ENCODE measurements at regions not wholly inside any gene's neighbourhood (a gene's known extent, or its start where the extent isn't known, plus 50 kb on each side); places are given as distances from the start of the nearest gene placed in this dataset.

DNA sequence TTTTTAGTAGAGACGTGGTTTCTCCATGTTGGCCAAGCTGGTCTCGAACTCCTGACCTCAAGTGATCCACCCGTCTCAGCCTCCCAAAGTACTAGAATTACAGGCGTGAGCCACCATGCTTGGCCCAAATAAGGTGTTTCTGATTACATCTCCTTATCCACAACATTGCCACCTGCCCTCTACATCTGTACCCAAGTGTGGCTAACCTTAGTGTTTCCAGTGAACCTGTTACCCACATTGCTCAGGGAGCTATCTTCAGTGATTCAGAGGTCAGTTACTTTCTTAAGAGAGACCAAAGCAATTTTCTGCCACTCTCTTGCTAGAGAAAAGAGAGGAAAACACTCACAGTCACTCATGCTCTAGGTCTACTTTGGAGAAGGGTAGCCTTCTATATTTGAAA, 115.0 kb upstream of the SLC39A10 start:
- CTCF ChIA-PET, result interaction anchor here (0.9 kb wide), 1 partner anchor 19 kb away, joined by 3 read pairs; no protein-coding TSS in a partner anchor
- Histone ChIP-seq H3K4me2 (ENCODE audit: insufficient read depth, low read length) (no peak overlapping the region), H3K79me2 (ENCODE audit: control insufficient read depth, insufficient read depth, low read length) (no peaks in the 10 kb centered on the region), H3K9me3 (replicated peaks; ENCODE audit: control insufficient read depth, insufficient read depth, low read length) (no peaks in the 10 kb centered on the region), H4K20me1 (replicated peaks; ENCODE audit: control insufficient read depth, extremely low read depth, insufficient read depth, low read length) (no peaks in the 10 kb centered on the region), H3K4me1 (ENCODE audit: control insufficient read depth, extremely low read depth, insufficient read depth, low read length) (peaks cover 9% of the 10 kb centered on the region), H3K36me3 (ENCODE audit: control insufficient read depth in 2 of 2, extremely low read depth in 1 of 2, insufficient read depth in 2 of 2, low read length in 2 of 2) (no peaks in the 10 kb centered on the region), H3K9ac (replicated peaks; ENCODE audit: extremely low read depth, insufficient read depth, low read length) (no peak overlapping the region), H3K27ac (ENCODE audit: insufficient read depth, low read depth, low read length) (no peak overlapping the region), H3K9me1 (replicated peaks; ENCODE audit: control insufficient read depth, extremely low read depth, insufficient read depth, low read length) (no peaks in the 10 kb centered on the region), H2AFZ (ENCODE audit: low read depth, low read length) (no peak overlapping the region), H3K4me3 (replicated peaks in 1 of 3; ENCODE audit: insufficient read depth in 1 of 3, low read depth in 1 of 3, low read length in 3 of 3) (no peak overlapping the region), H3K27me3 (ENCODE audit: control insufficient read depth in 2 of 2, insufficient read depth in 2 of 2, low read length in 2 of 2) (no peaks in the 10 kb centered on the region)
- BruUV-seq (replicated peaks), result no TSS peak
- FAIRE-seq (no peak), DNase-seq (ENCODE audit: low read depth, low spot score) (no peak)
- TF ChIP-seq, protein P1, sequence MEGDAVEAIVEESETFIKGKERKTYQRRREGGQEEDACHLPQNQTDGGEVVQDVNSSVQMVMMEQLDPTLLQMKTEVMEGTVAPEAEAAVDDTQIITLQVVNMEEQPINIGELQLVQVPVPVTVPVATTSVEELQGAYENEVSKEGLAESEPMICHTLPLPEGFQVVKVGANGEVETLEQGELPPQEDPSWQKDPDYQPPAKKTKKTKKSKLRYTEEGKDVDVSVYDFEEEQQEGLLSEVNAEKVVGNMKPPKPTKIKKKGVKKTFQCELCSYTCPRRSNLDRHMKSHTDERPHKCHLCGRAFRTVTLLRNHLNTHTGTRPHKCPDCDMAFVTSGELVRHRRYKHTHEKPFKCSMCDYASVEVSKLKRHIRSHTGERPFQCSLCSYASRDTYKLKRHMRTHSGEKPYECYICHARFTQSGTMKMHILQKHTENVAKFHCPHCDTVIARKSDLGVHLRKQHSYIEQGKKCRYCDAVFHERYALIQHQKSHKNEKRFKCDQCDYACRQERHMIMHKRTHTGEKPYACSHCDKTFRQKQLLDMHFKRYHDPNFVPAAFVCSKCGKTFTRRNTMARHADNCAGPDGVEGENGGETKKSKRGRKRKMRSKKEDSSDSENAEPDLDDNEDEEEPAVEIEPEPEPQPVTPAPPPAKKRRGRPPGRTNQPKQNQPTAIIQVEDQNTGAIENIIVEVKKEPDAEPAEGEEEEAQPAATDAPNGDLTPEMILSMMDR (IDR thresholded peaks at IDR 0.05; ENCODE audit: extremely low read depth in 1 of 2, insufficient read depth in 1 of 2, low read depth in 1 of 2, low read length in 2 of 2), result no peak
- no peak for TF ChIP-seq POLR2A (IDR thresholded peaks at IDR 0.05; ENCODE audit: low read depth, low read length)
- TF ChIP-seq, protein P2, sequence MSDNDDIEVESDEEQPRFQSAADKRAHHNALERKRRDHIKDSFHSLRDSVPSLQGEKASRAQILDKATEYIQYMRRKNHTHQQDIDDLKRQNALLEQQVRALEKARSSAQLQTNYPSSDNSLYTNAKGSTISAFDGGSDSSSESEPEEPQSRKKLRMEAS (IDR thresholded peaks at IDR 0.05; ENCODE audit: insufficient read depth, insufficient read length), result no peak
- TF ChIP-seq POLR2AphosphoS5 (IDR thresholded peaks at IDR 0.05; ENCODE audit: insufficient read depth, low read depth, low read length), result no peak
- no peak for TF ChIP-seq EZH2 (IDR thresholded peaks at IDR 0.05; ENCODE audit: borderline replicate concordance, low read depth, low read length, severe bottlenecking)
- POLR2A ChIA-PET, result no interaction called here
- intact Hi-C loops (cut with micrococcal nuclease) (no loop called here), dilution Hi-C loops (cut with MboI; ENCODE audit: extremely low pct_ligation_motif_present, low sequenced_read_pairs) (no loop called here)

DNA sequence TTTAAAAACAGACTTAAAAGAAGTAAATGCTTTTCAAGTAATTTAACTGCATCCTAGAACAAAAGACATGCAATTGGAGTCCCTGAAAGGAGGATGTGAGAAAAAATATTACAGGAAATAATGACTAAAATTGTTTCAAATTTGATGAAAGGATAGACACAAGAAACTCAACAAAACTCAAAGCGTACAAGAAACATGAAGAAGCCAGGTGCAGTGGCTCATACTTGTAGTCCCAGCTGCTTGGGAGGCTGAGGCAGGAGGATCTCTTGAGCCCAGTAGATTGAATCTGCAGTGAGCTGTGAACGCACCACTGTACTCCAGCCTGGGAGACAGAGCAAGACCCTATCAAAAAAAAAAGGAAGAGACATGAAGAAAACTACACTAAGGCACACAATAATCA, 118.1 kb upstream of the SLC39A10 start:
- no peak overlapping the region for H3K27ac ChIP-seq (ENCODE audit: insufficient read depth, low read depth, low read length)
- FAIRE-seq (no peak), DNase-seq (ENCODE audit: low read depth, low spot score) (no peak)
- no peaks in the 10 kb centered on the region for H3K36me3 ChIP-seq (ENCODE audit: control insufficient read depth in 2 of 2, extremely low read depth in 1 of 2, insufficient read depth in 2 of 2, low read length in 2 of 2)
- no peak overlapping the region for H2AFZ ChIP-seq (ENCODE audit: low read depth, low read length)
- H3K4me2 ChIP-seq (ENCODE audit: insufficient read depth, low read length), result no peak overlapping the region
- no TSS peak for BruUV-seq (replicated peaks)
- intact Hi-C loops (cut with micrococcal nuclease) (no loop called here), dilution Hi-C loops (cut with MboI; ENCODE audit: extremely low pct_ligation_motif_present, low sequenced_read_pairs) (no loop called here)
- H3K9me3 ChIP-seq (replicated peaks; ENCODE audit: control insufficient read depth, insufficient read depth, low read length), result no peaks in the 10 kb centered on the region
- H3K4me1 ChIP-seq (ENCODE audit: control insufficient read depth, extremely low read depth, insufficient read depth, low read length), result no peaks in the 10 kb centered on the region
- no peak overlapping the region for H3K9ac ChIP-seq (replicated peaks; ENCODE audit: extremely low read depth, insufficient read depth, low read length)
- POLR2A ChIA-PET, result no interaction called here
- H3K79me2 ChIP-seq (ENCODE audit: control insufficient read depth, insufficient read depth, low read length), result no peaks in the 10 kb centered on the region
- TF ChIP-seq EZH2 (IDR thresholded peaks at IDR 0.05; ENCODE audit: borderline replicate concordance, low read depth, low read length, severe bottlenecking), result no peak
- TF ChIP-seq FOS (IDR thresholded peaks at IDR 0.05; ENCODE audit: borderline replicate concordance, insufficient read depth, low read length), result no peak
- no peak for TF ChIP-seq MYC (IDR thresholded peaks at IDR 0.05; ENCODE audit: low read depth, low read length)
- no peak for TF ChIP-seq GATA2 (IDR thresholded peaks at IDR 0.05; ENCODE audit: insufficient read depth, insufficient read length, low read depth, low read length)
- TF ChIP-seq POLR2AphosphoS5 (IDR thresholded peaks at IDR 0.05; ENCODE audit: insufficient read depth, low read depth, low read length), result no peak
- TF ChIP-seq, protein P2 (IDR thresholded peaks at IDR 0.05; ENCODE audit: insufficient read depth, insufficient read length), result no peak
- no peak for TF ChIP-seq JUN (IDR thresholded peaks at IDR 0.05; ENCODE audit: borderline replicate concordance, insufficient read depth, insufficient read length, low read depth)
- TF ChIP-seq, protein P1 (IDR thresholded peaks at IDR 0.05; ENCODE audit: extremely low read depth in 1 of 2, insufficient read depth in 1 of 2, low read depth in 1 of 2, low read length in 2 of 2), result no peak
- TF ChIP-seq POLR2A (IDR thresholded peaks at IDR 0.05; ENCODE audit: low read depth, low read length), result no peak
- H4K20me1 ChIP-seq (replicated peaks; ENCODE audit: control insufficient read depth, extremely low read depth, insufficient read depth, low read length), result no peaks in the 10 kb centered on the region
- peaks cover 0 to 5% of the 10 kb centered on the region in 2 experiments for H3K27me3 ChIP-seq (ENCODE audit: control insufficient read depth in 2 of 2, insufficient read depth in 2 of 2, low read length in 2 of 2)
- CTCF ChIA-PET, result no interaction called here
- H3K4me3 ChIP-seq (replicated peaks in 1 of 3; ENCODE audit: insufficient read depth in 1 of 3, low read depth in 1 of 3, low read length in 3 of 3), result no peak overlapping the region
- no peaks in the 10 kb centered on the region for H3K9me1 ChIP-seq (replicated peaks; ENCODE audit: control insufficient read depth, extremely low read depth, insufficient read depth, low read length)

Data from endothelial cell of umbilical vein (primary cell).